Adipocyte (in vitro differentiated cells): ENCODE measurements at regions not wholly inside any gene's neighbourhood (a gene's known extent, or its start where the extent isn't known, plus 50 kb on each side); places are given as distances from the start of the nearest gene placed in this dataset.
A peak's percentile ranks its signal among the peaks of the same experiment; 100 is the strongest.

Source experiments
- DNase-seq: peaks from one replicate; pipeline ENCODE4 v3.0.0-alpha.2; 2015; ENCODE audit warnings: low read depth
- H3K27me3 ChIP-seq: replicated peaks from 2 replicates; pipeline ENCODE4 v1.7.0; 2013; ENCODE audit warnings: mild to moderate bottlenecking, low read length, moderate library complexity; ENCODE audit not compliant: control insufficient read depth, insufficient read depth
- H3K36me3 ChIP-seq: 2 replicates; pipeline ENCODE4 v1.7.0; 2013; ENCODE audit warnings: low read length, mild to moderate bottlenecking, moderate library complexity; ENCODE audit not compliant: control insufficient read depth, insufficient read depth, severe bottlenecking
- H3K4me1 ChIP-seq: 2 replicates; pipeline ENCODE4 v1.7.0; 2013; ENCODE audit warnings: mild to moderate bottlenecking, low read length, moderate library complexity; ENCODE audit not compliant: control insufficient read depth, insufficient read depth
- H3K4me3 ChIP-seq: 2 replicates; pipeline ENCODE4 v1.7.0; 2013; ENCODE audit warnings: mild to moderate bottlenecking, low read length, moderate library complexity
- H3K9ac ChIP-seq: 2 replicates; pipeline ENCODE4 v1.7.0; 2013; ENCODE audit warnings: mild to moderate bottlenecking, low read length, moderate library complexity
- H3K9me3 ChIP-seq: 2 replicates; pipeline ENCODE4 v1.7.0; 2013; ENCODE audit warnings: mild to moderate bottlenecking, low read length, moderate library complexity; ENCODE audit not compliant: control insufficient read depth

- Histone ChIP-seq H3K4me3 (no peak overlapping the region), H3K9me3 (no peaks in the 10 kb centered on the region), H3K9ac (no peak overlapping the region), H3K36me3 (no peaks in the 10 kb centered on the region), H3K27me3 (no peaks in the 10 kb centered on the region), H3K4me1 (peaks cover 5% of the 10 kb centered on the region)
- DNase-seq: peak; percentile 16
Observed at GRCh38 chr4:176949029-176949428, 156.3 kb upstream of the VEGFC start.

GRCh38 chr4:176953021-176953420 lies 160.3 kb upstream of the VEGFC start:
- Histone ChIP-seq H3K4me3 (no peak overlapping the region), H3K27me3 (no peaks in the 10 kb centered on the region), H3K9me3 (peaks cover 5% of the 10 kb centered on the region), H3K9ac (no peak overlapping the region), H3K36me3 (no peaks in the 10 kb centered on the region), H3K4me1 (no peaks in the 10 kb centered on the region)
- DNase-seq: no peak

- Histone ChIP-seq H3K4me1 (no peaks in the 10 kb centered on the region), H3K27me3 (no peaks in the 10 kb centered on the region), H3K4me3 (no peak overlapping the region), H3K9ac (no peak overlapping the region), H3K36me3 (no peaks in the 10 kb centered on the region), H3K9me3 (peaks cover 5% of the 10 kb centered on the region)
- no peak for DNase-seq
Observed at GRCh38 chr4:176957353-176958118, 164.8 kb upstream of the VEGFC start.

GRCh38 chr4:176959980-176960379 lies 167.3 kb upstream of the VEGFC start:
- peaks cover 5% of the 10 kb centered on the region for H3K9me3 ChIP-seq
- no peaks in the 10 kb centered on the region for H3K4me1 ChIP-seq
- H3K9ac ChIP-seq: no peak overlapping the region
- no peak overlapping the region for H3K4me3 ChIP-seq
- DNase-seq: no peak
- no peaks in the 10 kb centered on the region for H3K27me3 ChIP-seq
- H3K36me3 ChIP-seq: no peaks in the 10 kb centered on the region

GRCh38 chr4:176963121-176963520 lies 170.4 kb upstream of the VEGFC start:
- no peaks in the 10 kb centered on the region for H3K4me1 ChIP-seq
- H3K9me3 ChIP-seq: no peaks in the 10 kb centered on the region
- no peaks in the 10 kb centered on the region for H3K27me3 ChIP-seq
- no peak overlapping the region for H3K4me3 ChIP-seq
- no peak overlapping the region for H3K9ac ChIP-seq
- no peaks in the 10 kb centered on the region for H3K36me3 ChIP-seq
- no peak for DNase-seq

GRCh38 chr4:176964116-176964691 lies 171.5 kb upstream of the VEGFC start:
- no peak for DNase-seq
- Histone ChIP-seq H3K9me3 (no peaks in the 10 kb centered on the region), H3K27me3 (no peaks in the 10 kb centered on the region), H3K36me3 (no peaks in the 10 kb centered on the region), H3K4me1 (no peaks in the 10 kb centered on the region), H3K4me3 (no peak overlapping the region), H3K9ac (no peak overlapping the region)

DNA sequence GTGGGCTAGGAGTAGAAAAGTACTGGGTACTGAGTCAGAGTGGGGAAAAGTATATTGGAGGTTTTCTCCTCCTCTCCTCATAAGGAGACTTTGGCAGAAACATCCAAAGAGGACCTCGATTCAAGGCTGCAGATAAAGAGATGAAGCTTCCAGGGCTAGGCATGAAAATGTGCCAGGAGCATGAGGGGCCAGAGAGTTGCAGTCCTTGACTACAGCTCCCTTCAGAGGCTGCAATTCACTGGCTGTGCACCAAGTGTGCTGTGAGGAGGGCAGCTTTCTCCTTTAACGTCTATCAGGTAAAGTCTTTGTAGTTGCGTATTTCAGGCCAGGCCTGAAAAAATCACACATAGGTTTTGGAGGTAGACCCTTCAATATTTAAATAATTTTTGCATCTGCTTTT lies 174.9 kb upstream of the VEGFC start:
- H3K4me3 ChIP-seq: no peak overlapping the region
- H3K4me1 ChIP-seq: peaks cover 13% of the 10 kb centered on the region
- H3K27me3 ChIP-seq: no peaks in the 10 kb centered on the region
- H3K9ac ChIP-seq: no peak overlapping the region
- DNase-seq: no peak
- no peaks in the 10 kb centered on the region for H3K9me3 ChIP-seq
- no peaks in the 10 kb centered on the region for H3K36me3 ChIP-seq

DNA sequence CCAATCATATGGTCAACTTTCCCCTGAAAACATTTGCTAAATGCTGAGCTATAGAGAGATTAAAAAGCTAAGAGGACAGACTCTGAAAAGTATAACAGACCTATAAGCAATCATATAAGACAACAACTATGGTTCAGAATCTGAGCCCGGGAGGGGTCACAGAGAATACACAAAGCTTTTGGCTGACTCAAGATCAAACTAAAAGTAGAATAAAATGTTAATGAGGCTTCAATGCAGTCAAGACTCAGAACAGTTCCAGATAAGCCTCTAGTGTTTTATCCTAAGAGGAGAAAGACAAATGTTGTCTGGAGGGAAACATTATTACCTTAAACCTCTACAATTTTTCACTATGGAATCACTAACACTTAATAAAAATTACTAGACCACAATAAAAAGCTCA lies 175.4 kb upstream of the VEGFC start:
- Histone ChIP-seq H3K4me3 (no peak overlapping the region), H3K9me3 (no peaks in the 10 kb centered on the region), H3K36me3 (no peaks in the 10 kb centered on the region), H3K4me1 (peaks cover 13% of the 10 kb centered on the region), H3K27me3 (no peaks in the 10 kb centered on the region), H3K9ac (no peak overlapping the region)
- no peak for DNase-seq

- Histone ChIP-seq H3K27me3 (no peaks in the 10 kb centered on the region), H3K9ac (no peak overlapping the region), H3K4me1 (peaks cover 13% of the 10 kb centered on the region), H3K4me3 (no peak overlapping the region), H3K36me3 (no peaks in the 10 kb centered on the region), H3K9me3 (no peaks in the 10 kb centered on the region)
- DNase-seq: no peak
Observed at GRCh38 chr4:176969011-176969410, 176.3 kb upstream of the VEGFC start.

GRCh38 chr4:176970853-176971252 lies 178.1 kb upstream of the VEGFC start:
- no peaks in the 10 kb centered on the region for H3K36me3 ChIP-seq
- peaks cover 13% of the 10 kb centered on the region for H3K4me1 ChIP-seq
- H3K9ac ChIP-seq: no peak overlapping the region
- no peaks in the 10 kb centered on the region for H3K27me3 ChIP-seq
- no peaks in the 10 kb centered on the region for H3K9me3 ChIP-seq
- DNase-seq: no peak
- peak overlapping the region; percentile 46 for H3K4me3 ChIP-seq

GRCh38 chr4:176971576-176972115 lies 178.9 kb upstream of the VEGFC start:
- Histone ChIP-seq H3K36me3 (no peaks in the 10 kb centered on the region), H3K4me1 (peaks cover 13% of the 10 kb centered on the region), H3K27me3 (no peaks in the 10 kb centered on the region), H3K9ac (no peak overlapping the region), H3K4me3 (no peak overlapping the region), H3K9me3 (no peaks in the 10 kb centered on the region)
- DNase-seq: no peak
